GM13977 (cell line): ENCODE measurements at regions not wholly inside any gene's neighbourhood (a gene's known extent, or its start where the extent isn't known, plus 50 kb on each side); places are given as distances from the start of the nearest gene placed in this dataset.

Source experiments
- DNase-seq: peaks from one replicate; pipeline ENCODE4 v3.0.0; 2012; ENCODE audit warnings: low spot score
- in situ Hi-C: fragments of 300-500 bp; cut with MboI; formaldehyde crosslinking; loops from one replicate; pipeline ENCODE4 v1.12.0; 2022; ENCODE audit warnings: low sequenced_read_pairs, low pct_unique_long_range_greater_than_20kb, mixed read lengths, inconsistent platforms; ENCODE audit not compliant: unreplicated experiment
- TF ChIP-seq, protein P1 (sequence below): IDR thresholded peaks from 2 replicates; pipeline ENCODE4 v1.5.1; 2012; ENCODE audit warnings: mild to moderate bottlenecking, control low read depth; ENCODE audit not compliant: insufficient read depth; ENCODE audit errors: extremely low read depth, missing control alignments

DNA sequence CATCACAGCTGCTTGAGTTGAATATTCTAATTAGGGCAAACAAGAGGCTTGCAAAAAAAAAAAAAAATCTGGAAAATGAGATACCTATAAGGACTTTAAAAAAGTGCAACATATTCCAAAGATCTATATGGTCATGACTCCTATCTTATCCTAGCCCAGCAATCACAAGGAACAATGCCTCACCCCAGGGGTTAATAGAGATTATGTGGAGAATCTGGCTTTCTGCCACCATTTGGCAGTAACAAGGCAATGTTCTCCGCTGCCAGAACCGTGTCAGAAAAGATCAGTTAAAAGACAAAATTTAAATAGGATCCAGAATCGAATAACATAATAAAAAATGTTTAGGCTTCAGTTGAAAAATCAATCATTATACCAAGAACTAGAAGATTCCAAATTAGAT lies 1643.2 kb upstream of the PRR20A start:
- in situ Hi-C loops = no loop called here
- DNase-seq = no peak
- TF ChIP-seq, protein P1, sequence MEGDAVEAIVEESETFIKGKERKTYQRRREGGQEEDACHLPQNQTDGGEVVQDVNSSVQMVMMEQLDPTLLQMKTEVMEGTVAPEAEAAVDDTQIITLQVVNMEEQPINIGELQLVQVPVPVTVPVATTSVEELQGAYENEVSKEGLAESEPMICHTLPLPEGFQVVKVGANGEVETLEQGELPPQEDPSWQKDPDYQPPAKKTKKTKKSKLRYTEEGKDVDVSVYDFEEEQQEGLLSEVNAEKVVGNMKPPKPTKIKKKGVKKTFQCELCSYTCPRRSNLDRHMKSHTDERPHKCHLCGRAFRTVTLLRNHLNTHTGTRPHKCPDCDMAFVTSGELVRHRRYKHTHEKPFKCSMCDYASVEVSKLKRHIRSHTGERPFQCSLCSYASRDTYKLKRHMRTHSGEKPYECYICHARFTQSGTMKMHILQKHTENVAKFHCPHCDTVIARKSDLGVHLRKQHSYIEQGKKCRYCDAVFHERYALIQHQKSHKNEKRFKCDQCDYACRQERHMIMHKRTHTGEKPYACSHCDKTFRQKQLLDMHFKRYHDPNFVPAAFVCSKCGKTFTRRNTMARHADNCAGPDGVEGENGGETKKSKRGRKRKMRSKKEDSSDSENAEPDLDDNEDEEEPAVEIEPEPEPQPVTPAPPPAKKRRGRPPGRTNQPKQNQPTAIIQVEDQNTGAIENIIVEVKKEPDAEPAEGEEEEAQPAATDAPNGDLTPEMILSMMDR = no peak

DNA sequence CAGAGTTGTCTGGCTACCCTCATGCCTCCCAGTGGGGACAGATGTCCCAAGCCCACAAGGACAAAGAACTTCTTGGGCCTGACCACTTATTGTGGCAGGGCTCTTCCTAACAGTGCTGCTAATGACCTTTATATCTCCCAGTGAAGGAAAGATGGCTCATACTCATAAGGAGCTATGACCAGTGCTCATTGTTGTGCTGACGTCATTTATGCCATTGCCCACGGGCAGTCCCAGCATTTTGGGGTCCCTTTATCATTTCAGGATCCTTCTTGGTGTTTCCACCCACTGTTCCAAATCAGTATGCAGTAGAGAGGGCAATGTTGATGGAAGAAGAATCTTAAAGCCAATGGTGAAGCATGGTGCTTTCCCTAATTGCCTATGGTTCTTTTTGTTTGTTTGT lies 1640.0 kb upstream of the PRR20A start:
- no peak for DNase-seq
- in situ Hi-C loops = no loop called here
- TF ChIP-seq, protein P1 = no peak

DNA sequence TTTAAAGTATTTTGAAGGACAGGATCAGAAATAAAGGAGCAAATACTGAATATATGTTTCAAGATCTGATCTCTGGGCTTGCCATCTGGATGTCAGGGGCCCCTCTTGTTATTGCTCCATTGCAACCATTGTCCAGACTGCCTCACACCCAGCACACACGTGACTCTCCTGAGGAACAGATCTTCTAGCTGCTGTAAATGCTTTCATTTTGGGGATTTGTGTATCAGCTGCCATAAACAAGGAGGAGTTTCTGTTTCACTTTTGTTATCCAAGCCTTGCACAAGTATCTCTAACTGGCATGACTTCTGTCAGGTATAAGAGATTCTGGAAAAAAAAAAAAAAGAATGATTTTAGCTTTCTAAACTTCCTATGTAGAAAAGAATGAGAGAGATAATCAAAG lies 1624.1 kb upstream of the PRR20A start:
- in situ Hi-C loops = no loop called here
- no peak for DNase-seq

DNA sequence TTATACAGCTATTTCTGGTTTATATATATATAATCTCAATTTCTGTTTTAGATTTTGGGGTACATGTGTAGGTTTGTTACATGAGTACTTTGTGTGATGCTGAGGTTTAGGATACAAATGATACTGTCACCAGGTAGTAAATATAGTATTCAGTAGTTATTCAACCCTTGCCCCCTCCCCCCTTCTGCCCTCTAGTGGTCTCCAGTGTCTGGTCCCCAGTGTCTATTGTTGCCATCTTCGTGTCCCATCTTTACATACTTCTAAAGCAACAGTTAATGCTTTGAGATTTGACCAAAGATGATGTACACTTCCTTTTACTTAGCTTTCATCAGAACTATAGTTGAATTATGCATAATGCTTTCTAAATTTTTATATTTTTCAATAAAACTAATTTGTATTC lies 1623.4 kb upstream of the PRR20A start:
- in situ Hi-C loops = no loop called here
- no peak for DNase-seq
- TF ChIP-seq, protein P1 = peak; percentile 20

More for the DNA sequence above, 1624.1 kb upstream of the PRR20A start:
- TF ChIP-seq, protein P1 = no peak

DNA sequence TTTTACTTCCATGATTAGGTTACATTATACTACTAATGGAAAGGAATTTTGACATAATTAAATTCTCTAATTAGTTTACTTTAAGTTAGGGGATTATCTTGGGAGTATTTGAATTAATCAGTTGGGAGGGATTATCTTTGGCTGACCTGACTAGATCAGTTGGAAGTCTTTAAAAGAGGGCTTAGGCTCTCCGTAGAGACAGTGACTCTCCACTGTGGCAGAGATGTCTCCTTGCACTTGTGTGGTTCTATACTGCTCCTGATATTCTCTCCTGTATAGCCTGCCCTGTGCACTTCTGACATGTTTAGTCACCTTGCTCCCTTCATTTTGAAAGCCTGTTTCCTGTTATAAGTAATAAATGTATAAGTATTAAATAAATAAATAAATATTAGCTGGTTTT lies 1612.3 kb upstream of the PRR20A start:
- TF ChIP-seq, protein P1 = no peak
- DNase-seq = no peak
- in situ Hi-C loops = no loop called here

DNA sequence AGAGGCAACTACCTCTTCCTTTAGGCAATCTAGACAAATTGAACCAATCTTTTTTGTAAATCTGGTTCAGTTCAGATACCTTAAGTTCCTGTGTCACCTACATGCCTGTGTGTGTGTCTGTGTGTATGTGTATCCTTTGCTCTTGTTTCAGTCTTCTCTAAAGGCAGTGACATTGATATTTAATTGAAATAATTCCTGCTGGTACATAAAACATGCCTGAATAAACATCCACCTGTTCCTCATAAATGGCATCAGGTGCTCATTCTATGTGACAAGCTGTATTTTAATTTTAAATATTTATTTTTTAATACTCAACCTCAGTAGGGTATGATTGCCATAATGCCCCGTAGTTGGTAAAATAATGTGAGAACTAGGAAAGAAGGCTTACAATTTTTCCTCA lies 1606.4 kb upstream of the PRR20A start:
- in situ Hi-C loops = no loop called here
- no peak for DNase-seq
- TF ChIP-seq, protein P1 = no peak

DNA sequence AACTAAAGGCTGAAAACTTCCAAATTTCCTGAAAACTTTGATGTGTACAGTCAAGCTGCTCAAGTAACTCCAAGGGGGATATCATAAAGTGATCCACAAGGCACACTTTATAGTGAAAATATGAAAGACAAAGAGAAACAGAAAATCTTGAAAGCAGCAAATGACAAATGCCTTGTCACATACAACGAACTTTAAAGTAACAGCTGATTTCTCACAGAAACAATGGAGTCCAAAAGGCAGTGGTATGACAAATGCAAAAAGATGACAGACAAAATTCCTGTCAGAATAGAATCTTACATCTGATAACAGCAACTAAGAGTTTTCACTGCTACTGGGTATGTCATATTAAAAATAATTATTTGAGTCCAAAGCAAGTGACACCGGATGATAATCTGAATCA lies 1602.3 kb upstream of the PRR20A start:
- no peak for DNase-seq
- TF ChIP-seq, protein P1 = no peak
- in situ Hi-C loops = no loop called here
